COLO829 (cell line): ENCODE measurements at regions not wholly inside any gene's neighbourhood (a gene's known extent, or its start where the extent isn't known, plus 50 kb on each side); places are given as distances from the start of the nearest gene placed in this dataset.

Experiments used
- DNase-seq: peaks from one replicate; pipeline ENCODE4 v3.0.0; 2012; ENCODE audit warnings: low spot score

DNA sequence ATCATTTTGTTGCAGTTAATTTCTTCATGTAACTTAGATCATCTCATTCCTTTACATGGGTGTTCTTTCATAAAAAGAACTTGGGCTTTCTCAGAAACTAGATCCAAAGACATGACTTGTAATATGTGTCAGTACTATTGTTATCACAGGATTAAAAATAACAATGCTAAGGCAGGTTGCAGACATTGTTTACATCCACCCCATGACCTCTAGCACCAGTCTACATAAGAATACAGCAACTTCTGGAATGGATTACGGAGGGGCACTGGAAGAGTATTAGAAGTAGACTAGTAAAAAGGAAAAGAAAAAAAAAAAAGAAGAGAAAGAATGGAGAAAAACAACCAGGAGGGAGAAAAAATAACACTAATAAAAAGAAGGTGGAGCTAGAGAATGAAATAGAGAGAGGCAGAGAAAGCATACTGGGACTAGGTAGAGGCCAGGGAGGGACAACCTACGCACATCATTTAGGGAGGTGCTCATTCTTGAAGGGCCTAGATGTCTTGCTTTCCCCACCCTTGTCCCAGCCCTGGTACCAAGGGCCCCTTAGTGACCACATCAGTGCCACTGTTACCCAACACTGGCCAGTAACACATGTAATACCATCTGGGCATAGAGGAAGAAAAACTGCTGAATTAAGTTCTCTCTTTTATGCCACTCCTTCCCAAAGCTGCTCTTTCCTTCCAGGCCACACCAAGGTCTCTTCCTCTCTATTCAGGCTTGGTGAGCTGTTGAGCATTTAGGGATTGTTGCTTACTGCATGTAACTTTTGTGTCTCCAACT is 70.6 kb upstream of the KLF7 start:
- DNase-seq: no peak

DNA sequence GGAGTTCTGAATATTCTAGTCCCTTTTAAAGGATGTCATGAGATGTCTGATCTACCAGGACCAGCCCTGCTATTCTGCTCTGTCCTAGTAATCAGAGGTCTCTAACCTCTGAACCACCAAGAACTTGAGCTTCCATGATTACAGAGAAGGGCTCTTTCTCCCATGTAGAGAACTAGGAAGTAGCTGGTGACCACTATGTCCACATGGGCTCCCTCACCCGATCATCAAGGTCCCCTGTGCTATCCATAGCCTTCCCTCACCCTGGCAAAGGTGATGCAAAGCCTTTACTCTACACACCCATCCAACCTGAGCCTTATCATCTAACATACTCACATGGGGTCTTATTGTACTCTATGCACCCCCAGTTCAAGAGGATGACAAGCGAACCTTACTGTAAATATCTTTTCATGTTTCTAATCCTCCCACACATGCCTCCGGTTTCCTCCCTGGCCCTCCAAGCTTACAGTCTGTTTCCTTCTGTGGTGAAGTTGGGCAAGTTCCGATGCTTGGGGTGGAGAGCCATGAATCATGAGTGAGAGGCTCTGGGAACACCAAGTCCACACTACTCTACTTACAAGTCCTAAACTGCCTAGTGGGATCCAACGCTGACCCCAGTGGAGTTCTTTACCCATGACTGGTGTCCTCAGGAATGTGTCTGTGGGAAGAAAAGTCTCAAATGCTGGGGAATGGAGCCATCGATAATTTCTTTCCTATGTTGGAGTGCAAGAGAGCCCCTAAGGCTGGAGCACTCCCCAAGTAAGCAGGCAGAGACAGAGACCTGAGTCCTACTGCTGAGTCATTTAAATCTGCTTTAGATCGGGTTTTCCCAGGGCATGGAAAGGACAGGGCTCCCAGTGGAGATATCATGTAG is 73.3 kb upstream of the KLF7 start:
- DNase-seq: no peak

DNA sequence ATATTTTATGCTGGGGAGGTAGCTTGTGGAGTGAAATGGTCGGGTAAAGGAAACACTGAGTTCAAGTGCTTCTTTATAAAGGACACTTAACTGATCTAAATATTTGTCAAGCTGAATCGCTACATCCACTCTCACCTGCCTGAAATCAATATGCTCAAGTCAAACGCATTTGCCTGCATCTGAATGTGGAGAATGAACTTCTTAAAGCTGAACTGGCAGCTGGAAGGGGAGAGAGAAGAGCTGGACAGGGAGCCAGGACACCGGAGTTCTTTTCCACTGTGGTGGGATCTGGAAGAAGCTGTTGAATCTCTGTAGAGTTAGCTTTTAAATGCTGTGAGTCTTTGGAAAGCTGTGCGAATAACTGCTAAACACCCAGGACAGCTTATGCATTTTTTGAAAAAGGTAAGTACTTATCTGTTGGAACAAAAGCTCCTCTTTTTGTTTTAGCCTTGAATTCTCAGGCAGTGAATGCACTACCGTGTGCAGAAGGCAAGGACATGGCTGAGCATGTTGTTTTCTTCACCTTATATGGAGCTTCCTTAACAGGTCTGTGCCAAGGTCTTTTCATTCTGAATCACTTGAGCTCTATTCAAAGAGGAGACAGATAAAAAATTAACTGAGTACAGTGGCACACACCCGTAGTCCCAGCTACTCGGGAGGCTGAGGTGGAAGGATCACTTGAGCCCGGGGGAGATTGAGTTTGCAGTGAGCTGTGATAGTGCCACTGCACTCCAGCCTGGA is 74.2 kb upstream of the KLF7 start:
- no peak for DNase-seq

GRCh38 chr2:207240649-207241048 is 74.9 kb upstream of the KLF7 start:
- no peak for DNase-seq

DNA sequence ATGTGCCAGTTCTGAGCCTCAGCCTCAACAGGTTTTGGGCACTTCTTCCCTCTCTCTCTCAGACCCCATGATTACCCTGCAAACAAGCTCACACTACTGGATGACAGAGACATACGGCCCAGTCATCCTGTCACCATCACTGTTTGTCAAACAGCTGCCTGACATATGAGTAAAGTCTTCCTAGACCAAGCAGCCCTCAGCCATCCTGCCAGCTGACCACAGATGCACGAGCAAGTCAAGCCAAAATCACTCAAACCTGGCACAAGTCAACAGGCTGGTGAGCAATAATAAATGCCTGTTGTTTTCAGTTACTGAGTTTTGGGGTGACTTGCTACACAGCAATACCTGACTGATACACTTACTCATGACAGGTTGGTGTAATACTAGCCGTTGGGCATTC is 75.5 kb upstream of the KLF7 start:
- no peak for DNase-seq

DNA sequence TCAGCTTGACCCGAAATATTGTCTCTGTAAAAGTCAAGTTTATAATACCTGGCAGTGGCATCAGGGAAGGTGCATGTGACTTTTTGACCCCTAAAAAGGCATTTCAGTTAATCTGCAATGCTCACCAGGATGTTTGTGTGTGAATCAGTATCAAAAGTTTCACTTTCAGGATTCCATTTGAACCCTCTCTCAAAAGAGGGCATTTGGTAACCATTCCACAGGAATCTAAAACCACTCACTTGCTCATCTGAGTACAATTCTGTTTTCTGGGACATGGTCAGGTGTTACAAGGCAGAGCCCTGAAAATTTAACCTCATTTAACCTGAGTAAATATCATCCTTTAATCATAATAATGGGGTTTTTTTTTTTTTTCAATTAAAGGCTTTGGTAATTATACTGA is 77.9 kb upstream of the KLF7 start:
- no peak for DNase-seq

GRCh38 chr2:207244971-207245925 is 79.5 kb upstream of the KLF7 start:
- no peak for DNase-seq

GRCh38 chr2:207248702-207249377 is 83.1 kb upstream of the KLF7 start:
- no peak for DNase-seq

GRCh38 chr2:207251022-207251421 is 85.3 kb upstream of the KLF7 start:
- no peak for DNase-seq

DNA sequence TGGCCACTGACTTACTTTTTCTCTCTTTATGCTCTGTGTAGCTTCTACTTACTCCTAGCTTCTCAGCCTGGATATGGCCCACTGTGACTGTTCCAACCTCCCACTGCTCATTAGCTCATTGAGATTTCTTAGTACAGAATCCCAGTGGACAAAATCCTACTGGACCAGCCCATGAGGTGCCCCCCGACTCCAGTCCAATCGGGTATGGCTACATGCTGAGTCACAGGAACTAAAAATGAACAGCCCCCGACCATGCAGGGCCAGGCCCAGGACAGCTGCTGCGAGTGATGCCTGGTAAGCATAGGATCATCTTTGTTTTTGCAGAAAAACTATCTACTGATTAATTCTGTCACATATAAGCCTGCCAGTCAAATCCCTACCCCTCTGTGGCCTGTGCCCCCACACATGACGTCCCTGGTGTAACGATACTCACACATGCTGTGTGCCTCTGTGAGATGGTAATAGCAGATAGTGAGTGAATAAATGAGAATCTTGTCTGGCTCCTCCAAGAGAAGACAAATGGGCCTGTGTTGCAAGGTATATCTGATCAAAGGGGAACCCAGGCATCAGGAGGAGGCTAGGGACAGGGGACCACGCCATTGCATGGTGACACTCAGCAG is 85.9 kb upstream of the KLF7 start:
- DNase-seq: no peak

- no peak for DNase-seq
Observed at GRCh38 chr2:207252416-207252815, 86.7 kb upstream of the KLF7 start.

- DNase-seq: no peak
Observed at GRCh38 chr2:207252979-207253645, 87.4 kb upstream of the KLF7 start.

DNA sequence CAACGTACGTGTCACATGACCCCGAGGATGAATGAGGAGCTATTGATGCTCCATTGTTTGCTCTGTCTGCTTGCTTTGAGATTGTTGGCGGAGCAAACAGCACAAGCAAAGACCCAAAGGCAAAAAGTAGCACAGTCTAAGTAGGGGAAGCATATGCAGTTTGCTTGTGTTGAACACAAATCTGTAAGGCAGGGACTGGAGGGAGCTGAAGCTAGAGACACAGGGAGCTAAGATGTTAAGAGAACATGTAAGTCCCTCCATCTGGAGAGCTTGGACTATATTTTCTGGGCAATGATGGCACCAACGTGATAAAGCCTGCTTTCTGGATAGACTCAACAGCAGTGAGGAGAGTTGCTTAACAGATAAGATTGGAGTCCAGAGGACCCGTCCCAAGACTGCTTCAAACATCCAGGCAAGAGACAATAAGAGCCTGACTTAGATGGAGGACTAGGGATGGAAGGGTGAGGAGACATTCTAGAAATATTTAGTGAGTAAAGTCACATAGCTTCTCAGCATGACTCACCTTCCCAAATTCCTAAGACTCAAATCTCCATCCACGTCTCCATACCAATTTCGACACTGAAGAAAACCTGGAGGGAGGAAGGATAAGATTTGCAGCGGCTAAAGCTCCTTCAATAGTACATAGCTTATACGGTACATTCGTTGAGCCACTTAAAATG is 88.1 kb upstream of the KLF7 start:
- no peak for DNase-seq

DNA sequence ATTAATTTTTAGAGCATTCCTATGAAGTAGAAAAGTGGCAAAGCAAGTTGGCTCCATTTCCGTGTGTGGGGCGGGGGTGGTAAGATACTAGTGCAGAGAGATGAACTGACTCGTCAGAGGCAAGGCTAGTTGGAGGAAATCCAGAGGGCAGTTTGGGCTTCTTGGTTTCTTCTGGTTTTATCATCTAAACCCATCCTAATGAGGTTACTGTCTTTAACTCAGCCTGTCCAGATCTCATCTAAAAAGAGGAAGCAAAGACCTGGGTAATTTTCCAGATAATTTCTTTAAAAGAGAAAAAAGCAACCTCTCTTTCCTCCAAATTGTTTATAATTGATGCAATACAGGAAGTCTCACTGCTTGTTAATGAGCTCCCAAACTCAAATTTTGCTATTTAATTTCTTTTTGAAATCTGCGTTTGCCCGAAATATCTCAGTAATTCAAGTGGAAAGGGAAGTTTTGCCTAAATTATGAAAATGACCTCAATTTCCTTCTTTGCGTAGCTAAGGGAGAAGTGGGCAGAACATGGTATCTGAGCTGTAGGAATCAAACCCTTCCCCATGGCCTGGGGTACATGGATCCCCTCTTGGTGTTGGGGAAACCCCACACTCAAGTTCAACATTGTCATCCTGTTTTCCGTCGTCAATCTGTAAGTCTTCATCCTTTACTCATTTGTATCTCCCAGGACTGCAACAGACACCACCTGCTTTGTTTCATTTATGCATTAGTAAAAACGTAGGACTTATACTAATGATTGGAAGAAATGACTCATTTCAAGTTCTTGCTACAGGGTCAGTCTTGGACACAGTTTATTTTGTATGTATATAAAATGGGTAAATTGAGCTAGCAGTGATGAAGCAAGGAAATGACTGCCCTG is 89.1 kb upstream of the KLF7 start:
- DNase-seq: peak; percentile 45

DNA sequence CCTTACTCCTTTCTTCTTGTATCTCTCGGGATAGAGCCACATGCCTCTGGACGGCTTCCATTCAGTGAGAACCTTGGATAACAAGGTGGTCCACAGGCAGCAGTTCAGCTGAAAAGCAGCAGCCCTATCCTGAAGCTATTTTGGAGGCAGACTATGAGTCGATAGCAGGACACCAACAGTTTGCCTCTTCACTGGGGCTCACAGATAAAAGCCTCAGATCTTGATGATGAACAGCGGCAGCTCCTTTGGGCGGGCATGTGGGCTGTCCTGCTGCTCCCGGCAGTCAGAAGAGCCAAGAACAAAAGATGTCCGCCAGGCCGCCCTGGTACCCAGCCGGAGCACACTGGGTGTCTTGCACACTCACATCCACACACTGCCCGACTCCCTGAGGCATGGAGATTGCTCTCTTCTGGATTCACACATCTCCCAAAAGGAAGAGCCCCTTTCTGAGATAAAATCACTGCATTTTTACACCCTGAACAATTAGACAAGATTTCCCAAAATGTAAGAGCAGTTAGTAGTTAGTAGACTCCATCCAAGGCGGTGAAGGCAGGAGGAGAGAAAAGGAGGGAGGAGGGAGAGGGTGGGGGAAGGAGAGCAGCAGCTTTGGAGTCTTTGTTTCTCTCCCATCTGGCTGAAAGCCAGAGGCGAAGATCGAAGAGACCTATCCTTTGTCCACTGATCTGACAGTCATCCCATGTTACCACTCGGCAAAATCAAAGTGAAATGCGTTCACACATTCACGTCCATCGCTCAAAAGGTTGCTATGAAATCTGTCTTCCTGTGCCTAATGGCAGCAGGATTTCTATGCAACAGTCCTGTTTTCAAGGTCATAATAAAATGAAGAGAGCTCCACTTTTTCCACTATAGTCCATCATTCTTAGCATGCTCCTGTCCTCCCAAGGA is 90.1 kb upstream of the KLF7 start:
- no peak for DNase-seq

GRCh38 chr2:207256476-207257207 is 90.9 kb upstream of the KLF7 start:
- no peak for DNase-seq
